NCI-H1105 (cell line): ENCODE measurements at regions not wholly inside any gene's neighbourhood (a gene's known extent, or its start where the extent isn't known, plus 50 kb on each side); places are given as distances from the start of the nearest gene placed in this dataset.

Experiments
- DNase-seq: peaks from one replicate; lab custom pipeline; 2025; lab: John Stamatoyannopoulos, UW

- no peak for DNase-seq
These were observed 154.0 kb upstream of the KCNK2 start for GRCh38 chr1:214928574-214928973.

GRCh38 chr1:214933375-214933774, 149.2 kb upstream of the KCNK2 start:
- no peak for DNase-seq

- DNase-seq, result no peak
These were observed 148.5 kb upstream of the KCNK2 start for GRCh38 chr1:214934045-214934444.

- DNase-seq, result no peak
These were observed 147.3 kb upstream of the KCNK2 start for GRCh38 chr1:214935258-214935657.

GRCh38 chr1:214939180-214939579, 143.4 kb upstream of the KCNK2 start:
- DNase-seq, result no peak

- DNase-seq, result no peak
These were observed 141.5 kb upstream of the KCNK2 start for GRCh38 chr1:214941061-214941460.

- DNase-seq, result no peak
These were observed 139.5 kb upstream of the KCNK2 start for GRCh38 chr1:214943054-214943453.

GRCh38 chr1:214946615-214947014, 135.9 kb upstream of the KCNK2 start:
- DNase-seq, result no peak

GRCh38 chr1:214952648-214953047, 129.9 kb upstream of the KCNK2 start:
- no peak for DNase-seq

GRCh38 chr1:214953901-214954616, 128.5 kb upstream of the KCNK2 start:
- DNase-seq, result no peak

- no peak for DNase-seq
These were observed 128.0 kb upstream of the KCNK2 start for GRCh38 chr1:214954617-214954949.

- DNase-seq, result no peak
These were observed 125.0 kb upstream of the KCNK2 start for GRCh38 chr1:214957330-214958137.

- no peak for DNase-seq
These were observed 124.1 kb upstream of the KCNK2 start for GRCh38 chr1:214958486-214958885.

- DNase-seq, result no peak
These were observed 116.2 kb upstream of the KCNK2 start for GRCh38 chr1:214966346-214966745.

GRCh38 chr1:214967865-214968575, 114.5 kb upstream of the KCNK2 start:
- no peak for DNase-seq

GRCh38 chr1:214970016-214970415, 112.5 kb upstream of the KCNK2 start:
- no peak for DNase-seq

- DNase-seq, result no peak
These were observed 111.5 kb upstream of the KCNK2 start for GRCh38 chr1:214971071-214971470.

GRCh38 chr1:214974002-214974401, 108.5 kb upstream of the KCNK2 start:
- no peak for DNase-seq

- no peak for DNase-seq
These were observed 105.9 kb upstream of the KCNK2 start for GRCh38 chr1:214976665-214977064.

GRCh38 chr1:214977110-214977509, 105.4 kb upstream of the KCNK2 start:
- no peak for DNase-seq

GRCh38 chr1:214977700-214978374, 104.7 kb upstream of the KCNK2 start:
- DNase-seq, result no peak

GRCh38 chr1:214979191-214979590, 103.3 kb upstream of the KCNK2 start:
- DNase-seq, result no peak
